ENCODE measurements at regions not wholly inside any gene's neighbourhood (a gene's known extent, or its start where the extent isn't known, plus 50 kb on each side); places are given as distances from the start of the nearest gene placed in this dataset.

GRCh38 chr17:77442976-77443747, 302.4 kb downstream of the SEC14L1 start:
- no peak for DNase-seq
- Histone ChIP-seq H3K18ac (ENCODE audit: low read length) (no peak overlapping the region), H4K5ac (ENCODE audit: low read length) (no peak overlapping the region), H3K4me2 (ENCODE audit: low read length) (no peak overlapping the region), H3K79me2 (ENCODE audit: control insufficient read depth, insufficient read depth, low read length) (peaks cover 15% of the 10 kb centered on the region), H3K56ac (ENCODE audit: low read length) (no peak overlapping the region), H3K9ac (ENCODE audit: low read length) (no peak overlapping the region), H2BK15ac (replicated peaks; ENCODE audit: low read depth) (no peak overlapping the region), H3K27ac (ENCODE audit: low read depth, low read length) (no peak overlapping the region), H2BK120ac (ENCODE audit: low read depth, low read length) (no peak overlapping the region), H3K36me3 (ENCODE audit: control insufficient read depth, insufficient read depth, low read length) (no peaks in the 10 kb centered on the region), H2BK5ac (ENCODE audit: low read length) (no peak overlapping the region), H3K23ac (ENCODE audit: low read length) (no peak overlapping the region), H4K8ac (ENCODE audit: low read depth, low read length) (no peak overlapping the region), H2AK5ac (ENCODE audit: low read length) (no peak overlapping the region), H3K4me1 (ENCODE audit: control insufficient read depth, low read depth, low read length) (no peaks in the 10 kb centered on the region), H3K27me3 (ENCODE audit: insufficient read depth, low read length, poor library complexity) (no peaks in the 10 kb centered on the region), H3K4ac (ENCODE audit: low read depth, low read length) (no peak overlapping the region), H3K4me3 (ENCODE audit: low read length) (no peak overlapping the region), H3K79me1 (ENCODE audit: low read length) (peaks cover 35% of the 10 kb centered on the region)
- WGBS (ENCODE audit: extremely low coverage, insufficient coverage, low lambda C conversion rate) = no CpG with 5 or more reads among the region's 10 CpGs

GRCh38 chr17:77443748-77444260, 303.0 kb downstream of the SEC14L1 start:
- WGBS (ENCODE audit: extremely low coverage, insufficient coverage, low lambda C conversion rate) = no CpG with 5 or more reads among the region's 8 CpGs
- no peaks in the 10 kb centered on the region for H3K4me1 ChIP-seq (ENCODE audit: control insufficient read depth, low read depth, low read length)

GRCh38 chr17:77444628-77444983, 303.8 kb downstream of the SEC14L1 start:
- H3K56ac ChIP-seq (ENCODE audit: low read length) = no peak overlapping the region
- WGBS (ENCODE audit: extremely low coverage, insufficient coverage, low lambda C conversion rate) = no CpG with 5 or more reads among the region's 9 CpGs

More at GRCh38 chr17:77443748-77444260, 303.0 kb downstream of the SEC14L1 start:
- Histone ChIP-seq H2BK15ac (replicated peaks; ENCODE audit: low read depth) (no peak overlapping the region), H3K36me3 (ENCODE audit: control insufficient read depth, insufficient read depth, low read length) (no peaks in the 10 kb centered on the region), H3K4me3 (ENCODE audit: low read length) (no peak overlapping the region), H3K56ac (ENCODE audit: low read length) (no peak overlapping the region), H3K4ac (ENCODE audit: low read depth, low read length) (no peak overlapping the region), H4K8ac (ENCODE audit: low read depth, low read length) (no peak overlapping the region), H3K18ac (ENCODE audit: low read length) (no peak overlapping the region), H3K27ac (ENCODE audit: low read depth, low read length) (no peak overlapping the region), H3K4me2 (ENCODE audit: low read length) (no peak overlapping the region), H2BK120ac (ENCODE audit: low read depth, low read length) (no peak overlapping the region), H3K23ac (ENCODE audit: low read length) (no peak overlapping the region), H3K27me3 (ENCODE audit: insufficient read depth, low read length, poor library complexity) (no peaks in the 10 kb centered on the region), H3K79me2 (ENCODE audit: control insufficient read depth, insufficient read depth, low read length) (peaks cover 11% of the 10 kb centered on the region), H4K5ac (ENCODE audit: low read length) (no peak overlapping the region), H3K9ac (ENCODE audit: low read length) (no peak overlapping the region), H2BK5ac (ENCODE audit: low read length) (no peak overlapping the region), H3K79me1 (ENCODE audit: low read length) (peaks cover 30% of the 10 kb centered on the region), H2AK5ac (ENCODE audit: low read length) (no peak overlapping the region)
- DNase-seq = no peak

GRCh38 chr17:77444984-77445759, 304.4 kb downstream of the SEC14L1 start:
- no peak overlapping the region for H3K56ac ChIP-seq (ENCODE audit: low read length)
- no peak overlapping the region for H3K23ac ChIP-seq (ENCODE audit: low read length)
- no peak overlapping the region for H3K18ac ChIP-seq (ENCODE audit: low read length)
- no peak overlapping the region for H3K4me2 ChIP-seq (ENCODE audit: low read length)
- no peak overlapping the region for H3K4ac ChIP-seq (ENCODE audit: low read depth, low read length)
- DNase-seq = no peak
- H3K4me1 ChIP-seq (ENCODE audit: control insufficient read depth, low read depth, low read length) = peaks cover 5% of the 10 kb centered on the region
- no peak overlapping the region for H4K8ac ChIP-seq (ENCODE audit: low read depth, low read length)
- no peak overlapping the region for H3K4me3 ChIP-seq (ENCODE audit: low read length)
- H2BK120ac ChIP-seq (ENCODE audit: low read depth, low read length) = no peak overlapping the region
- no peak overlapping the region for H3K9ac ChIP-seq (ENCODE audit: low read length)
- no peak overlapping the region for H2AK5ac ChIP-seq (ENCODE audit: low read length)
- H3K79me1 ChIP-seq (ENCODE audit: low read length) = peaks cover 31% of the 10 kb centered on the region
- no peak overlapping the region for H4K5ac ChIP-seq (ENCODE audit: low read length)
- no peak overlapping the region for H2BK5ac ChIP-seq (ENCODE audit: low read length)
- H3K27me3 ChIP-seq (ENCODE audit: insufficient read depth, low read length, poor library complexity) = no peaks in the 10 kb centered on the region
- WGBS (ENCODE audit: extremely low coverage, insufficient coverage, low lambda C conversion rate) = no CpG with 5 or more reads among the region's 15 CpGs
- peaks cover 14% of the 10 kb centered on the region for H3K79me2 ChIP-seq (ENCODE audit: control insufficient read depth, insufficient read depth, low read length)
- H3K36me3 ChIP-seq (ENCODE audit: control insufficient read depth, insufficient read depth, low read length) = no peaks in the 10 kb centered on the region
- no peak overlapping the region for H2BK15ac ChIP-seq (replicated peaks; ENCODE audit: low read depth)
- no peak overlapping the region for H3K27ac ChIP-seq (ENCODE audit: low read depth, low read length)

More at GRCh38 chr17:77444628-77444983, 303.8 kb downstream of the SEC14L1 start:
- no peak overlapping the region for H4K8ac ChIP-seq (ENCODE audit: low read depth, low read length)
- H3K79me1 ChIP-seq (ENCODE audit: low read length) = peaks cover 33% of the 10 kb centered on the region
- H2BK5ac ChIP-seq (ENCODE audit: low read length) = no peak overlapping the region
- H3K23ac ChIP-seq (ENCODE audit: low read length) = no peak overlapping the region
- no peak overlapping the region for H4K5ac ChIP-seq (ENCODE audit: low read length)
- H3K79me2 ChIP-seq (ENCODE audit: control insufficient read depth, insufficient read depth, low read length) = peaks cover 14% of the 10 kb centered on the region
- H3K4me1 ChIP-seq (ENCODE audit: control insufficient read depth, low read depth, low read length) = peaks cover under 1% of the 10 kb centered on the region
- no peak overlapping the region for H3K4ac ChIP-seq (ENCODE audit: low read depth, low read length)
- no peak overlapping the region for H3K4me2 ChIP-seq (ENCODE audit: low read length)
- no peak overlapping the region for H3K27ac ChIP-seq (ENCODE audit: low read depth, low read length)
- no peak overlapping the region for H2BK15ac ChIP-seq (replicated peaks; ENCODE audit: low read depth)
- no peak overlapping the region for H3K4me3 ChIP-seq (ENCODE audit: low read length)
- DNase-seq = no peak
- H3K27me3 ChIP-seq (ENCODE audit: insufficient read depth, low read length, poor library complexity) = no peaks in the 10 kb centered on the region
- no peak overlapping the region for H2AK5ac ChIP-seq (ENCODE audit: low read length)
- no peaks in the 10 kb centered on the region for H3K36me3 ChIP-seq (ENCODE audit: control insufficient read depth, insufficient read depth, low read length)
- H2BK120ac ChIP-seq (ENCODE audit: low read depth, low read length) = no peak overlapping the region
- no peak overlapping the region for H3K18ac ChIP-seq (ENCODE audit: low read length)
- no peak overlapping the region for H3K9ac ChIP-seq (ENCODE audit: low read length)

GRCh38 chr17:77445760-77446532, 305.2 kb downstream of the SEC14L1 start:
- no CpG with 5 or more reads among the region's 16 CpGs for WGBS (ENCODE audit: extremely low coverage, insufficient coverage, low lambda C conversion rate)
- Histone ChIP-seq H2BK120ac (ENCODE audit: low read depth, low read length) (no peak overlapping the region), H3K4me3 (ENCODE audit: low read length) (no peak overlapping the region), H3K79me1 (ENCODE audit: low read length) (peaks cover 30% of the 10 kb centered on the region), H3K4me1 (ENCODE audit: control insufficient read depth, low read depth, low read length) (peaks cover 12% of the 10 kb centered on the region), H3K36me3 (ENCODE audit: control insufficient read depth, insufficient read depth, low read length) (no peaks in the 10 kb centered on the region), H3K18ac (ENCODE audit: low read length) (no peak overlapping the region), H2AK5ac (ENCODE audit: low read length) (no peak overlapping the region), H3K56ac (ENCODE audit: low read length) (no peak overlapping the region), H4K8ac (ENCODE audit: low read depth, low read length) (no peak overlapping the region), H3K27me3 (ENCODE audit: insufficient read depth, low read length, poor library complexity) (no peaks in the 10 kb centered on the region), H4K5ac (ENCODE audit: low read length) (no peak overlapping the region), H3K27ac (ENCODE audit: low read depth, low read length) (no peak overlapping the region), H3K4ac (ENCODE audit: low read depth, low read length) (no peak overlapping the region), H3K79me2 (ENCODE audit: control insufficient read depth, insufficient read depth, low read length) (peaks cover 15% of the 10 kb centered on the region), H2BK5ac (ENCODE audit: low read length) (no peak overlapping the region), H3K9ac (ENCODE audit: low read length) (no peak overlapping the region), H2BK15ac (replicated peaks; ENCODE audit: low read depth) (no peak overlapping the region), H3K23ac (ENCODE audit: low read length) (no peak overlapping the region), H3K4me2 (ENCODE audit: low read length) (no peak overlapping the region)
- no peak for DNase-seq

All from mesendoderm (in vitro differentiated cells).